Adrenal gland (tissue), 5 donors: ENCODE measurements at regions not wholly inside any gene's neighbourhood (a gene's known extent, or its start where the extent isn't known, plus 50 kb on each side); places are given as distances from the start of the nearest gene placed in this dataset.

ENCODE experiments used
- POLR2A ChIP-seq, 2 donors: fragments of 450-650 bp; IDR thresholded peaks; one replicate each; pipeline ENCODE4 v1.6.1; 2017; ENCODE audit warnings: antibody characterized with exemption in 2 of 2, mild to moderate bottlenecking in 2 of 2, moderate library complexity in 1 of 2
- TF ChIP-seq, protein P1 (sequence below), 6 experiments: fragments of 450-650 bp in 4 of 6; fragments of 200-600 bp in 2 of 6; sonication (generic) in 1 of 6; IDR thresholded peaks; 1 replicate in 5 of 6; 2 replicates in 1 of 6; pipeline versions ENCODE4 v1.5.1 to v1.8.0; 2016 to 2021; ENCODE audit warnings: antibody characterized with exemption in 6 of 6, mild to moderate bottlenecking in 2 of 6, moderate library complexity in 1 of 6
- donor health status: DM: no; HTN: no; CAD: no.

DNA sequence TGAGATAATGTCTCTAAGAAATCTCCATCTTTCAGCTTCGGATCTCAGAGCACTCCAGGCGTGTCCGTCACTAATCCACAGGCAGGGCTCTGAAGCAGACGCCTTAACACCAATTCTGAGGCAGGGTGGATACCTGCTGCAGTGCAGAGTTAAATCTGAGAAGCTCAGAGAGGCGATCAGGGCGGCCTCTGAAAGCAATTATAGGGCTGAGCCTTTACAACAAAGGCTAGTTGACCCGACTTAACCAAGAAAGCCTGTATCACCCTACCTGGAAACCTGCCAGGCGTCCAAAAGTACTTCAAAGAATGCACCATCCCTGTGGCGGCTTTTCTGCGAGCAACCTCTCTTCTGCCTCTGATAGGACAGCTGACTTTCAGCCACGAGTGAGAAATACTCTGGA lies 134.8 kb upstream of the MSX2 start:
- TF ChIP-seq, protein P1, sequence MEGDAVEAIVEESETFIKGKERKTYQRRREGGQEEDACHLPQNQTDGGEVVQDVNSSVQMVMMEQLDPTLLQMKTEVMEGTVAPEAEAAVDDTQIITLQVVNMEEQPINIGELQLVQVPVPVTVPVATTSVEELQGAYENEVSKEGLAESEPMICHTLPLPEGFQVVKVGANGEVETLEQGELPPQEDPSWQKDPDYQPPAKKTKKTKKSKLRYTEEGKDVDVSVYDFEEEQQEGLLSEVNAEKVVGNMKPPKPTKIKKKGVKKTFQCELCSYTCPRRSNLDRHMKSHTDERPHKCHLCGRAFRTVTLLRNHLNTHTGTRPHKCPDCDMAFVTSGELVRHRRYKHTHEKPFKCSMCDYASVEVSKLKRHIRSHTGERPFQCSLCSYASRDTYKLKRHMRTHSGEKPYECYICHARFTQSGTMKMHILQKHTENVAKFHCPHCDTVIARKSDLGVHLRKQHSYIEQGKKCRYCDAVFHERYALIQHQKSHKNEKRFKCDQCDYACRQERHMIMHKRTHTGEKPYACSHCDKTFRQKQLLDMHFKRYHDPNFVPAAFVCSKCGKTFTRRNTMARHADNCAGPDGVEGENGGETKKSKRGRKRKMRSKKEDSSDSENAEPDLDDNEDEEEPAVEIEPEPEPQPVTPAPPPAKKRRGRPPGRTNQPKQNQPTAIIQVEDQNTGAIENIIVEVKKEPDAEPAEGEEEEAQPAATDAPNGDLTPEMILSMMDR (IDR thresholded peaks at IDR 0.05) = no peak
- no peak for TF ChIP-seq POLR2A (IDR thresholded peaks at IDR 0.05)
